Cardiac muscle cell (in vitro differentiated cells and primary cell): ENCODE measurements at regions not wholly inside any gene's neighbourhood (a gene's known extent, or its start where the extent isn't known, plus 50 kb on each side); places are given as distances from the start of the nearest gene placed in this dataset.

Experiments
- DNase-seq, 2 donors: peaks; one replicate each; pipeline versions ENCODE4 v3.0.0 to v3.0.0-alpha.2; 2010 to 2017; ENCODE audit warnings: low read depth in 1 of 2, low spot score in 1 of 2
- H3K27ac ChIP-seq: fragments of 200-600 bp; sonication (generic); 2 replicates; pipeline ENCODE4 v1.5.1; 2016
- H3K27me3 ChIP-seq: fragments of 200-600 bp; sonication (generic); 2 replicates; pipeline ENCODE4 v1.6.0; 2016; ENCODE audit warnings: control low read depth
- H3K36me3 ChIP-seq: fragments of 200-600 bp; sonication (generic); 2 replicates; pipeline ENCODE4 v1.5.1; 2016; ENCODE audit warnings: control low read depth
- H3K4me1 ChIP-seq: fragments of 200-600 bp; sonication (generic); 2 replicates; pipeline ENCODE4 v1.8.1; 2017; ENCODE audit warnings: low read depth, mild to moderate bottlenecking, mixed run types
- H3K4me3 ChIP-seq: fragments of 200-600 bp; sonication (generic); 2 replicates; pipeline ENCODE4 v1.5.1; 2016; ENCODE audit warnings: mild to moderate bottlenecking
- H3K9me3 ChIP-seq: fragments of 200-600 bp; sonication (generic); 2 replicates; pipeline ENCODE4 v1.5.1; 2017; ENCODE audit warnings: low read depth, mild to moderate bottlenecking, control low read depth
- CTCF ChIP-seq: IDR thresholded peaks from 2 replicates; pipeline ENCODE4 v1.5.1; 2012; ENCODE audit warnings: low read depth, mild to moderate bottlenecking, low read length

- Histone ChIP-seq H3K36me3 (no peaks in the 10 kb centered on the region), H3K27me3 (no peaks in the 10 kb centered on the region), H3K9me3 (no peaks in the 10 kb centered on the region), H3K4me1 (no peaks in the 10 kb centered on the region), H3K4me3 (no peak overlapping the region), H3K27ac (no peak overlapping the region)
- TF ChIP-seq CTCF = no peak
- no peak for DNase-seq
These were observed 1043.9 kb upstream of the EPHA7 start for GRCh38 chr6:94463306-94463705.

GRCh38 chr6:94462231-94462630, 1042.9 kb upstream of the EPHA7 start:
- H3K4me3 ChIP-seq = no peak overlapping the region
- H3K27me3 ChIP-seq = no peaks in the 10 kb centered on the region
- no peak overlapping the region for H3K27ac ChIP-seq
- no peaks in the 10 kb centered on the region for H3K9me3 ChIP-seq
- TF ChIP-seq CTCF = no peak
- H3K36me3 ChIP-seq = no peaks in the 10 kb centered on the region
- no peak for DNase-seq
- H3K4me1 ChIP-seq = no peaks in the 10 kb centered on the region

DNA sequence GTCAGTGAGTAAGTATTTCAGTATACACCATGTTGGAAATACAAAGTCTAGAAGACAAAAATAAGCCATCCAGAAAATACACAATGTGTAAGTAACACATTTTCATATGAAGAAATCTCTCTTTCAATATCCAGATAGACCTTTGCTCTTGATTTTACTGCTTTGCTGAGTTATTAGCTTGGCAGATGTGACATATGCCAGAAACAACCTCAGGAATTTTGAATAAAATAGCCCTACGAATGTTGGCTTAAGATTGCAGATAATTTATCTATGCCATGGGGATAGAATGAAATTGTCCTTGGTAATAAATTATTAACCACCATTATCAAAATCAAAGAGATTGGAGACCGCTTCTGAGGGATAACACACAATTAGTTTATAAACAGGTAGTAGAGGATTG, 1036.9 kb upstream of the EPHA7 start:
- no peaks in the 10 kb centered on the region for H3K4me1 ChIP-seq
- no peak overlapping the region for H3K4me3 ChIP-seq
- H3K27ac ChIP-seq = no peak overlapping the region
- no peak for TF ChIP-seq CTCF
- no peaks in the 10 kb centered on the region for H3K27me3 ChIP-seq
- H3K36me3 ChIP-seq = no peaks in the 10 kb centered on the region
- H3K9me3 ChIP-seq = no peaks in the 10 kb centered on the region
- DNase-seq = no peak

- H3K36me3 ChIP-seq = no peaks in the 10 kb centered on the region
- no peak overlapping the region for H3K27ac ChIP-seq
- no peaks in the 10 kb centered on the region for H3K9me3 ChIP-seq
- no peak for TF ChIP-seq CTCF
- no peak for DNase-seq
- H3K4me3 ChIP-seq = no peak overlapping the region
- H3K4me1 ChIP-seq = no peaks in the 10 kb centered on the region
- no peaks in the 10 kb centered on the region for H3K27me3 ChIP-seq
These were observed 1034.9 kb upstream of the EPHA7 start for GRCh38 chr6:94454231-94454630.

DNA sequence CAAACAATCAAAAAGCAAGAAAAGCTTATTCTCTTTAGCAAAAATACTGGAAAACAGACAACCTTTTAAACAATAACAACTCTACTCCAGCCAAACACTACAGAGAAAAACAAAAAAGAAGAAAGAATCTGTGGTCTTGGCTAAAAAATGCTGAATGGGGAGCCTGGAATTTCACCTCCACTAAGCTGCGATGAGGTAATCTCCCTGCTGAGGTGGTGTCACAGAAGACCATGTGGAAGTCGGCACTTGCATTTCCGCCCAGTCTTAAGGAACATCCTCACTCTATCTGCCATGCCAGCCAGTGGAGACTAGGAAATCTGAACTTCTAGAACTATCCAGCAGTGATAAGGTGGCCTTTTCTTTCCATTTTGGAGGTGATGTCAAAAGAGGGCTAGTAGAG, 1026.8 kb upstream of the EPHA7 start:
- H3K4me1 ChIP-seq = no peaks in the 10 kb centered on the region
- no peak for DNase-seq
- H3K27me3 ChIP-seq = no peaks in the 10 kb centered on the region
- no peak overlapping the region for H3K27ac ChIP-seq
- H3K36me3 ChIP-seq = no peaks in the 10 kb centered on the region
- H3K4me3 ChIP-seq = no peak overlapping the region
- TF ChIP-seq CTCF = no peak
- no peaks in the 10 kb centered on the region for H3K9me3 ChIP-seq

DNA sequence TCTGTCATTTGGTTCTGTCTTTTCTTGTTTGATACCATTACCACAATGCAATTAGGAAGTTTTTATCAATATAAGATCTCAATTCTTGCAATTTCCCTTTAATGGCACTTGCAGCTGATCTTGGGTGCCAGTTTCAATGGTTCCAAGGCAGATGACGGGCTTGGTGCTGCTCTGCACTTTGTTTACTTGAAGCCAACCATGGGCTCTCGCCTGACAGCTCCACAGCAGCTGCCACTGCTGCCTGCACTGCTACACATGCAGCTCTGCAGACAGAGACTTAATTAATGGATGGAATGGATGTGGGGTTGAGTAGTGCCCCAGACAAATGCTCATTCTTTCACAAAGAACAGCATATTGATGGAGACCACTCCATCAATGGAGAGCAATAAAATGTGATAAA, 1024.3 kb upstream of the EPHA7 start:
- no peak for TF ChIP-seq CTCF
- H3K4me1 ChIP-seq = no peaks in the 10 kb centered on the region
- DNase-seq = no peak
- no peak overlapping the region for H3K27ac ChIP-seq
- H3K4me3 ChIP-seq = no peak overlapping the region
- no peaks in the 10 kb centered on the region for H3K9me3 ChIP-seq
- H3K36me3 ChIP-seq = no peaks in the 10 kb centered on the region
- H3K27me3 ChIP-seq = no peaks in the 10 kb centered on the region
